ENCODE measurements at regions not wholly inside any gene's neighbourhood (a gene's known extent, or its start where the extent isn't known, plus 50 kb on each side); places are given as distances from the start of the nearest gene placed in this dataset.

DNA sequence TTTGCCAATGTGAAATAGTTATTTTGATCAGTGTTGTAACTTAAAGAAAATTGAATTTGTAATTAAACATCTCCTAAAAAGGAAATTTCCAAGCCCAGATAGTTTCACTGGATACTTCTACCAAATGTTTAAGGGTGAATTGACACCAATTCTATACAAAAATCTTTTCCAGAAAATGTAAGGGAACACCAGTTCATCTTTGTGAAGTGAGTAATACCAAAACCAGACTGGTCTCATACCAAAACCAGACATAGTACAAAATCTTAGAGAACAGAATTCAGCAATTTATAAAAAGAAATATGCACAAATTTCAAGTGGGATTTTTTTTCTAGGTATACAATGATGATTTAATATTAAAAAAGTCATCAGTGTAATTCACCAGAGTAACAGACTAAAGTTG is 86.0 kb upstream of the ZNF32 start:
- Mint-ChIP-seq H3K4me1 (no peaks in the 10 kb centered on the region), H3K9me3 (peaks cover 1 to 17% (median 10%) of the 10 kb centered on the region in 7 donors), H3K4me3 (no peak overlapping the region), H3K27me3 (ENCODE audit: low read depth in 3 of 3) (peaks cover 2 to 7% (median 2%) of the 10 kb centered on the region in 3 donors), H3K27ac (no peak overlapping the region), H3K36me3 (no peaks in the 10 kb centered on the region)
- TF ChIP-seq, protein P1, sequence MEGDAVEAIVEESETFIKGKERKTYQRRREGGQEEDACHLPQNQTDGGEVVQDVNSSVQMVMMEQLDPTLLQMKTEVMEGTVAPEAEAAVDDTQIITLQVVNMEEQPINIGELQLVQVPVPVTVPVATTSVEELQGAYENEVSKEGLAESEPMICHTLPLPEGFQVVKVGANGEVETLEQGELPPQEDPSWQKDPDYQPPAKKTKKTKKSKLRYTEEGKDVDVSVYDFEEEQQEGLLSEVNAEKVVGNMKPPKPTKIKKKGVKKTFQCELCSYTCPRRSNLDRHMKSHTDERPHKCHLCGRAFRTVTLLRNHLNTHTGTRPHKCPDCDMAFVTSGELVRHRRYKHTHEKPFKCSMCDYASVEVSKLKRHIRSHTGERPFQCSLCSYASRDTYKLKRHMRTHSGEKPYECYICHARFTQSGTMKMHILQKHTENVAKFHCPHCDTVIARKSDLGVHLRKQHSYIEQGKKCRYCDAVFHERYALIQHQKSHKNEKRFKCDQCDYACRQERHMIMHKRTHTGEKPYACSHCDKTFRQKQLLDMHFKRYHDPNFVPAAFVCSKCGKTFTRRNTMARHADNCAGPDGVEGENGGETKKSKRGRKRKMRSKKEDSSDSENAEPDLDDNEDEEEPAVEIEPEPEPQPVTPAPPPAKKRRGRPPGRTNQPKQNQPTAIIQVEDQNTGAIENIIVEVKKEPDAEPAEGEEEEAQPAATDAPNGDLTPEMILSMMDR (IDR thresholded peaks at IDR 0.05) = no peak
- Histone ChIP-seq H3K36me3 (replicated peaks in 1 of 2; ENCODE audit: control insufficient read depth in 1 of 2, insufficient read depth in 2 of 2, low read length in 2 of 2) (no peaks in the 10 kb centered on the region), H3K4me3 (replicated peaks in 1 of 3; ENCODE audit: low read depth in 2 of 3, low read length in 3 of 3) (no peak overlapping the region), H3K4me1 (ENCODE audit: control insufficient read depth in 1 of 2, insufficient read depth in 2 of 2, low read length in 2 of 2) (no peaks in the 10 kb centered on the region), H3K79me2 (ENCODE audit: insufficient read depth, low read length) (no peaks in the 10 kb centered on the region), H4K20me1 (ENCODE audit: insufficient read depth, low read length) (no peaks in the 10 kb centered on the region), H3K9ac (ENCODE audit: insufficient read depth, low read length, poor library complexity, severe bottlenecking) (no peak overlapping the region), H3K27ac (ENCODE audit: low read depth in 1 of 2, low read length in 2 of 2) (no peak overlapping the region), H2AFZ (ENCODE audit: insufficient read depth, low read depth, low read length, poor library complexity, severe bottlenecking) (no peak overlapping the region), H3K27me3 (ENCODE audit: control insufficient read depth in 2 of 2, insufficient read depth in 2 of 2, low read length in 2 of 2) (no peaks in the 10 kb centered on the region), H3K9me3 (replicated peaks in 1 of 2; ENCODE audit: control insufficient read depth in 1 of 2, insufficient read depth in 1 of 2, low read length in 2 of 2) (peaks cover 7 to 9% of the 10 kb centered on the region in 2 donors), H3K4me2 (replicated peaks; ENCODE audit: extremely low read depth, low read length, poor library complexity, severe bottlenecking) (no peak overlapping the region)
- no peak for DNase-seq
- intact Hi-C loops (cut with micrococcal nuclease) = no loop called here

DNA sequence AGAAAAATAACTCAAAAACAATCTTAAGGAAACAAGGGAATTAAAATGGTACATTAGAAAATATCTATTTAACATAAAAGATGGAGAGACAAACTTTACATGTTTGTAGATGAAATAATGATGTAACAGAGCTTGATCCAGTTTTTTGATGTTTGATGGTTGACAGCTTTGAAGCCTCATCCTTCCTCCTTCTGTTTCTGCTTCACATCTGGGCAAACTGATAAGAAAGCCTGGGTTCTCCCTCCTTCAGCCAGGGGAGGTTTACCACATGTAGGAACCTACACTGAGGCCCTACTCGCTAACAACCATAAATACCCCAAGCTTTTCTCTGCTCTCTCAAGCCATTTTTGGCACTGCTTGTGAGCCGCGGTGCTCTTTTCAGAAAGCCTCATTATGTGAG is 82.8 kb upstream of the ZNF32 start:
- Histone ChIP-seq H3K36me3 (replicated peaks in 1 of 2; ENCODE audit: control insufficient read depth in 1 of 2, insufficient read depth in 2 of 2, low read length in 2 of 2) (no peaks in the 10 kb centered on the region), H4K20me1 (ENCODE audit: insufficient read depth, low read length) (no peaks in the 10 kb centered on the region), H3K4me1 (ENCODE audit: control insufficient read depth in 1 of 2, insufficient read depth in 2 of 2, low read length in 2 of 2) (no peaks in the 10 kb centered on the region), H3K4me2 (replicated peaks; ENCODE audit: extremely low read depth, low read length, poor library complexity, severe bottlenecking) (no peak overlapping the region), H3K27me3 (ENCODE audit: control insufficient read depth in 2 of 2, insufficient read depth in 2 of 2, low read length in 2 of 2) (no peaks in the 10 kb centered on the region), H2AFZ (ENCODE audit: insufficient read depth, low read depth, low read length, poor library complexity, severe bottlenecking) (no peak overlapping the region), H3K79me2 (ENCODE audit: insufficient read depth, low read length) (no peaks in the 10 kb centered on the region), H3K4me3 (replicated peaks in 1 of 3; ENCODE audit: low read depth in 2 of 3, low read length in 3 of 3) (no peak overlapping the region), H3K9me3 (replicated peaks in 1 of 2; ENCODE audit: control insufficient read depth in 1 of 2, insufficient read depth in 1 of 2, low read length in 2 of 2) (peaks cover 27 to 28% of the 10 kb centered on the region in 2 donors), H3K9ac (ENCODE audit: insufficient read depth, low read length, poor library complexity, severe bottlenecking) (no peak overlapping the region), H3K27ac (ENCODE audit: low read depth in 1 of 2, low read length in 2 of 2) (no peak overlapping the region)
- Mint-ChIP-seq H3K36me3 (no peaks in the 10 kb centered on the region), H3K4me1 (no peaks in the 10 kb centered on the region), H3K27me3 (ENCODE audit: low read depth in 3 of 3) (peaks cover 3 to 4% (median 4%) of the 10 kb centered on the region in 3 donors), H3K27ac (no peak overlapping the region), H3K9me3 (peaks cover 15 to 36% (median 23%) of the 10 kb centered on the region in 7 donors), H3K4me3 (no peak overlapping the region)
- DNase-seq = no peak
- WGBS (ENCODE audit: insufficient coverage) = no CpG with 5 or more reads among the region's 3 CpGs
- TF ChIP-seq, protein P1 (IDR thresholded peaks at IDR 0.05) = no peak
- intact Hi-C loops (cut with micrococcal nuclease) = no loop called here
